Ramos (cell line): ENCODE measurements at regions not wholly inside any gene's neighbourhood (a gene's known extent, or its start where the extent isn't known, plus 50 kb on each side); places are given as distances from the start of the nearest gene placed in this dataset.

Experiments
- in situ Hi-C: fragments of 300-500 bp; cut with MboI; formaldehyde crosslinking; loops from one replicate; pipeline ENCODE4 v1.14.3; 2022; ENCODE audit warnings: low sequenced_read_pairs; ENCODE audit not compliant: unreplicated experiment

DNA sequence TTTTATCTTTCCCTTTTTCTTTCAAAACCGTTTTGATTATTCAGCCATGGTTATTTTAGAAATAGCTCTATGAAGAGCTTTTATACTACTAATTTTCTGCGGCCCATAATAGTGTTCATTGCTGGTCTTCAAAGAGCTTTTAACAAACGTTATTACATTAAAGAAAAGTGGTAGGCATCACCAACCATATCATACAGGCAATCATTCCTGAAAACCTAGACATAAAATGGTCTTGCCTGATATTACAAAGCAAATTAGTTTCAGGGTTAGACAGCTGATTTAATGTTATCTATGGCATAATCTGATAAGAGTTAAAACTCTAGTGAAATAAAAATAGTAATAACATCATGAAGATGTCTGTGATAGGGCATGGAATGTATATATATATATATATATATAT, 89.7 kb upstream of the CNTN1 start:
- in situ Hi-C loops, result no loop called here

DNA sequence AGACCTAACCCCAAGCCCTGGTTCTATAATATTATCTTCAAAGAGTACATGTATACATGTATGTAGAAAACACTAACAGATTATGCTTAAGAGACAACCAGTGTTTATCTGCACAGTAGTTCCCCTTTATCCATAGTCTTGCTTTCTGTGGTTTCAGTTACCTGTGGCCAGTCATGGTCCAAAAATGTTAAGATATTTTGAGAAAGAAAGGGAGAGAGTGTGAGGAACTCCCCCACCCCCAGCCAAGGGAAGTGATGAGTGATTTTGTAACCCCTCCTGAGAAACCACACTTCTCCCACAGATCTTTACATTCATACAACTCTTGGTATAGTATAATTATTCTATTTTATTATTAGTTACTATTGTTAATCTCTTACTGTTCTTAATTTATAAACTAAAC, 77.3 kb upstream of the CNTN1 start:
- in situ Hi-C loops, result no loop called here

DNA sequence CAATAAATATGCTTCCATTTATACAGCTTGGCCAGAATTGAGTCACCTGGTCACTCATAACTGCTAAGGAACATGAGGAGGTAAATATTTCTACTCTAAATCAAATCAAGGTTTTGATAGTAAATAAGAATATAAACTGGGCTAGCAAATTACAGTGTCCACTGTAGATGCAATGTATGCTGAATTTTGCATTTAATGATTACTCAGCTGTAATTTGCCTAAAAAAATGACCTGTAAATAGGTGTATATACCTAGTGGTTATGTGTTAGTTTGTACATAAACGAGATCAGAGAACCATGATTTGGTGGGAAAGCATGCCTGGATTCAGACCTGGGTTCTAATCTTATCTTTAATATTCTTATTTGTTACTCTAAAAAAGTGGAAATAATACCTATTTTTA, 76.6 kb upstream of the CNTN1 start:
- in situ Hi-C loops, result no loop called here

DNA sequence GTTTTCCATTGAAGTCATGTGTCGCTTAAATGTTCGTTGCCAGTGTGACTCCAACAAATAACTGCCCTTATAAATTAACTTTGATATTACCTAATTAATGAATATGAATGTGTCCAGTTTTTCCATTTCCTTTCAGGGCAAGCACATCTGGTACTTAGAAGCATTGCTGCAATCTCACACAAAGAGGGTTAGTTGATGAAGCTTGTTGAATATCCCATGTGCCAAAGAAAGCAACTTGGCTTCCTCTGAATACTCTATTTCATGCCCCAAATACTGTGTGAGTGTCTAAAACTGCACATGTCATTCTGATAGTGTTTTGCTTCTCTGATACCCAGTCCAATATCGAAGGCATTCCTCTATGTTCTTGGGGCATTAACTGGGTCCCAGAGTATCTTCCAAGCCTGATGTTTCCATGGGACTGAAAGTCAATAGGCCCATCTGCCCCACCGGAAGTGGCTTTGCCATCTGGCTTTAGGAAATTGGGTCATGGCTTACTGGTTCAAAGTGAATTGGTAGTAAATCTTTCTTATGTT, 75.8 kb upstream of the CNTN1 start:
- in situ Hi-C loops, result no loop called here

DNA sequence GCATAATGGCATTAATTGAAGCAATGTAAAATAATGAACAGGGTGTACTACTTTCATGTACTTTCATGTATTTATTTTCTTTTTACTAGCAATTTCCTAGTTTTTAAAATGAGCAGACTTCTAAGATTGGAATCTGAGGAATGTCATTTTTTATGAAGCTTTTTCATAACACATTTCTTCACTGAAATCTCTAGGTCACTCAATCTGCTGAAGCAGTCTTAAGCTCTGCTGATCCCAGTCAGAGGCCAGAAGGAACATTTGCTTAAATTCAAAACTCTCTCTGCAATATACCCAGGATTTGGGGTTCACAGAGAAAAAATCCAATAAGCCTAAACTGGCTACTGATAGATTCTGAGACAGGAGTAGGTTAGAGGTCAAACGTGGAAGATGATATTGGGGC, 73.6 kb upstream of the CNTN1 start:
- in situ Hi-C loops, result no loop called here

DNA sequence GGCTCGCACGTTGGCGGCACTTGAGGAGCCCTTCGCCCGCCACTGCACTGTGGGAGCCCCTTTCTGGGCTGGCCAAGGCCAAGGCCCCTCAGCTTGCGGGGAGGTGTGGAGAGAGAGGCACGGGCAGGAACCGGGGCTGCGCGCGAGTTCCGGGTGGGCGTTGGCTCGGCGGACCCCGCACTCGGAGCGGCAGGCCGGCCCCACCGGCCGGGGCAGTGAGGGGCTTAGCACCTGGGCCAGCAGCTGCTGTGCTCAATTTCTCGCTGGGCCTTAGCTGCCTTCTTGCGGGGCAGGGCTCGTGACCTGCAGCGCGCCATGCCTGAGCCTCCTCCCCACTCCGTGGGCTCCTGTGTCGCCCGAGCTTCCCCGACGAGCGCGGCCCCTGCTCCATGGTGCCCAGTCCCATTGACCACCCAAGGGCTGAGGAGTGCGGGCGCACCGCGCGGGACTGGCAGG, 71.6 kb upstream of the CNTN1 start:
- in situ Hi-C loops, result no loop called here

DNA sequence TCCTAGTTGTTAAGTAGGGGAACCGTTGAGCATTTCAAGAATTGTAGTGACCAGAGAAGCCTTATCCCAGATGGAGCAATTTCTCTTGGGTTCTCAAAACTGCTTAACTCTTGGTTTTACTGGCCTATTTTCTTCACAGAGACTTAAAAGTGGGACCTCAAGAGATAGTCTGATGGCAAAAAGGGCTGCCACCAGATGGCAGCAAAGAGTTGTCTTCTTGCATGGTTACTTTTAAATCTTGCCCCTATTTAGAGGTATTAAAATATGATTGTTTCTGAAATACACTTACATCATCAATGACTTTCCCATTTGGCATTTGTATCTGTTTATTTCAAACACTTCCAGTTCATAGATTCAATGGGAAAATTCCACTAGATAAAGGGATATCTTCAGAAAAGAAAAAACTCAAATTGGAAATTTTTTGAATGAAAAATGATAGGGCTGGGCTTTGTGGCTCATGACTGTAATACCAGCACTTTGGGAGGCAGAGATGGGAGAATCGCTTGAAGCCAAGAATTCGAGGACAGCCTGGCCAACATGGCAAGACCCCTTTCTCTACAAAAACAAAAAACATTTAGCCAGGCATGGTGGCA, 69.9 kb upstream of the CNTN1 start:
- in situ Hi-C loops, result no loop called here

DNA sequence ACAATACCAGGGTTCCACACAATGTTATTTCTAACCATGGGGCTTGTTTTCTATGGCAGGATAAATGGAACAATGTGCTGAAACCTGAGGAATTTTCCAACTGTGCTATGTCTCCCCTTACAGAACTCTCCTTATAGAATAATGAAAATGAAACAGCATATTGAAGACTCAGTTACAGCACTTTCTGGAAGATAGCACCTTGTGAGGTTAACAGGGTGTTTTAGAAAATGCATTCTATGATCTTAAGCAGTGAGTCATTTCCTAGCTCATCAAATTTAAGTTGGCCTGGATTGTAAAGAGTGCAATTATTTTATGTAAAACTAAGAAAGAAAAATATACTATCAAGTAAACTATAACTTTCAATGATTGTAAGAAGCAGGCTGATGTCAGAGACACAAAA, 60.1 kb upstream of the CNTN1 start:
- in situ Hi-C loops, result loop anchor here (25.0 kb wide), 1 partner anchor 280 kb away; no protein-coding TSS in a partner anchor

DNA sequence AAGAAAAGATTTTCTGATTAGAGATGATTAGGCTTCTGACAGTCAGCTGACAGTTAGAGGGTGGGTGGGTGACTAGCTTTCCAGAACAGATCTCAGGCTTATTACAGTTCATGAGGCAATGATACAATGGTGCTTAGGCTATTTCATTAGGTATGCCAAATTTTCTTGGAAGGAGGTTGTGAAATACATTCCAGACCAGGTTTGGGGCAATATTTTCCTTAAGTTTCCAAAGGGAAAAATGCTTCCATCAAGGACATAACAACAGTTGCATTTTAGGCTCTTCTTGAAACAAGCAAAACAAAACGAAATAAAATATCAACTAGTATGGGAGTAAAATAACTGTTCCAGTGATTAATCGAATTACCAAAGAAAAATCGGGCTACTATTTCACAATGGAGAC, 59.3 kb upstream of the CNTN1 start:
- in situ Hi-C loops, result loop anchor here (25.0 kb wide), 1 partner anchor 279 kb away; no protein-coding TSS in a partner anchor

DNA sequence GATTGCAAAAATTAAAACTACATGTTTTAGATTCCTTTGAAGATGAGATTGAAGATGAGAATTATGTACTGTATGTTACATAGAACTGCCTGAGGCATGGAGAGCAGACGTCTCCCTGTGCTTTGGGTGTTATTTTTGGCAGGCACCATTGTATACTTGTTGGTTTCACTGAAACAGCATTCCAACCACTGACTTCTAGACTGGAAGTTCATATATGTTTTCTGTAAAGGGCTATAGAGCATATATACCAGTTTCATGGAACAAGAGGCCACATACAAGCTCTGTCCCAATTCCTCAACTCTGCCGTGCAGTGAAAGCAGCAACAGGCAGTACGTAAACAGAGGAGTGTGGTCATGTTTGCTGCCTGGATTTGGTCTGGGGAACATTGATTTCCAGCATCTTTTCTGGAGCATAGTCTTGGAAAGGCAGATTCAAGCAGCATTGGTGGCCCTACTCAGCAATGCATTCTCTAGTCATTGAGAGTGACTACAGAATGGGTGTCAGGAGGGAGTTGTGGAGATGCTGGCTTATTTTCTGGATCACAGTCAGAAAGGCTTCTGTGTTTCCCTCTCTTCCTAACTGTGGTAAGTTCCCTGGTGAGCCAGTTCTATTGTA, 57.6 kb upstream of the CNTN1 start:
- in situ Hi-C loops, result loop anchor here (25.0 kb wide), 1 partner anchor 278 kb away; no protein-coding TSS in a partner anchor

DNA sequence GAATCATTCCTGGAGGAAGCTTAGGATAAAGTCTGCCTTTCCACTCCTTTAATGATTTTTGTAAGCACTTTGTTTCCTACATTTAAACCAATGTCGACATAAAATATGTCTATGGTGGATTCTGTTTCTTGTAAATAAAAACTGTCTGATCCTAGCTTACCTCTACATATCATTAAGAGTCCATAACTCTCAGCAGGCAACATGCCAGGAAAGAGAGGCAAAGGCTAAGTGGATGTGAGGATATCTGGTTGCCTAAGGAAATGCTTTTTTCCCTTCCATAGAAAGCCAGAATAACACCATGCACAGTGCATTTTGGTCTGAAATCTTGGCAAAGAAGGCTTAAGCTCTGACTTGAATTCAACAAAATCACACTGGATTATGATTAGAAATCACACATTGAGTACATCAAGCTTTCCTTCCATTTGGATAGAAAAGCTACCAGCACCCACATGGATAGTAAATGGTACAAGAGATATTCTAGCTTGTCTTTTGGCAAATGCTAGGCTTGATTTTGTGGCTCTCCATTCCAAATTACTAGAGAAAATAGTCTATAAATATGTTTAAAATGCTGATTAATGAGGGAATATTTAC, 57.0 kb upstream of the CNTN1 start:
- in situ Hi-C loops, result loop anchor here (25.0 kb wide), 1 partner anchor 277 kb away; no protein-coding TSS in a partner anchor
